GM12878 (cell line): ENCODE measurements at regions not wholly inside any gene's neighbourhood (a gene's known extent, or its start where the extent isn't known, plus 50 kb on each side); places are given as distances from the start of the nearest gene placed in this dataset.

ENCODE experiments used
- ESRRA ChIP-seq: IDR thresholded peaks from 2 replicates; pipeline ENCODE4 v1.6.1; 2012; ENCODE audit warnings: mild to moderate bottlenecking, low read length, improper control_type of control experiment
- EZH2 ChIP-seq: IDR thresholded peaks from 2 replicates; pipeline ENCODE4 v1.6.1; 2012; ENCODE audit warnings: low read depth, mild to moderate bottlenecking, control low read depth, inconsistent platforms, low read length, borderline replicate concordance; ENCODE audit not compliant: control insufficient read depth
- POLR2A ChIP-seq: IDR thresholded peaks from 2 replicates; pipeline ENCODE4 v1.6.1; 2011; ENCODE audit warnings: low read depth, mild to moderate bottlenecking, low read length
- SUZ12 ChIP-seq: fragments of 200-600 bp; sonication (generic); IDR thresholded peaks from one replicate; pipeline ENCODE4 v1.6.1; 2018; ENCODE audit warnings: antibody characterized with exemption, mild to moderate bottlenecking; ENCODE audit not compliant: unreplicated experiment
- TF ChIP-seq, protein P1 (sequence below), 3 experiments: IDR thresholded peaks in 2 of 3; conservative IDR thresholded peaks in 1 of 3; 2 replicates each; pipeline ENCODE4 v1.5.1; 2011; ENCODE audit warnings: low read depth in 3 of 3, low read length in 3 of 3, mild to moderate bottlenecking in 3 of 3, control low read depth in 2 of 3, moderate library complexity in 2 of 3, inconsistent platforms in 1 of 3, mixed read lengths in 1 of 3; ENCODE audit not compliant: control insufficient read depth in 2 of 3, insufficient read depth in 1 of 3; ENCODE audit errors: extremely low read depth in 1 of 3

DNA sequence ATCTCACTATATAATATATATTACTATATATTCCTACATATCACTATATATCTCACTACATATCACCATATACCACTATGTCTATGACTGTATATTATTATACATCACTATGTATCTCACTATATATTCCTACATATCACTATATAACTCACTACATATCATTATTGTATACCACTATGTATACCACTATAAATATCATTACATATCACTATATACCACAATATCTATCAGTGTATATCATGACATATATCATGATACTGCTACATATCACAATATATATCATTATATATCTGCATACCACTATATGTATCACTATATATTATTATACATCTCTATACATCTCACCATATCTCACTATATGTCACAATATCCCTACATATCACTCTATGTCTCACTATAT lies 121.5 kb downstream of the ASCL4 start:
- TF ChIP-seq, protein P1, sequence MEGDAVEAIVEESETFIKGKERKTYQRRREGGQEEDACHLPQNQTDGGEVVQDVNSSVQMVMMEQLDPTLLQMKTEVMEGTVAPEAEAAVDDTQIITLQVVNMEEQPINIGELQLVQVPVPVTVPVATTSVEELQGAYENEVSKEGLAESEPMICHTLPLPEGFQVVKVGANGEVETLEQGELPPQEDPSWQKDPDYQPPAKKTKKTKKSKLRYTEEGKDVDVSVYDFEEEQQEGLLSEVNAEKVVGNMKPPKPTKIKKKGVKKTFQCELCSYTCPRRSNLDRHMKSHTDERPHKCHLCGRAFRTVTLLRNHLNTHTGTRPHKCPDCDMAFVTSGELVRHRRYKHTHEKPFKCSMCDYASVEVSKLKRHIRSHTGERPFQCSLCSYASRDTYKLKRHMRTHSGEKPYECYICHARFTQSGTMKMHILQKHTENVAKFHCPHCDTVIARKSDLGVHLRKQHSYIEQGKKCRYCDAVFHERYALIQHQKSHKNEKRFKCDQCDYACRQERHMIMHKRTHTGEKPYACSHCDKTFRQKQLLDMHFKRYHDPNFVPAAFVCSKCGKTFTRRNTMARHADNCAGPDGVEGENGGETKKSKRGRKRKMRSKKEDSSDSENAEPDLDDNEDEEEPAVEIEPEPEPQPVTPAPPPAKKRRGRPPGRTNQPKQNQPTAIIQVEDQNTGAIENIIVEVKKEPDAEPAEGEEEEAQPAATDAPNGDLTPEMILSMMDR (IDR thresholded peaks at IDR 0.05 in 2 of 3, conservative IDR thresholded peaks at IDR 0.05 in 1 of 3; ENCODE audit: control insufficient read depth in 2 of 3, extremely low read depth in 1 of 3, insufficient read depth in 1 of 3, low read depth in 3 of 3, low read length in 3 of 3), result no peak
- TF ChIP-seq POLR2A (no peak), ESRRA (no peak), SUZ12 (no peak), EZH2 (no peak)
